GM10266 (cell line): ENCODE measurements at regions not wholly inside any gene's neighbourhood (a gene's known extent, or its start where the extent isn't known, plus 50 kb on each side); places are given as distances from the start of the nearest gene placed in this dataset.

Source experiments
- DNase-seq: peaks from one replicate; pipeline ENCODE4 v3.0.0; 2012; ENCODE audit errors: extremely low spot score
- CTCF ChIP-seq: IDR thresholded peaks from 2 replicates; pipeline ENCODE4 v1.5.1; 2012; ENCODE audit warnings: mild to moderate bottlenecking, low read depth; ENCODE audit not compliant: control insufficient read depth, insufficient read depth; ENCODE audit errors: missing control alignments

GRCh38 chr1:229938551-229938950 lies 128.5 kb upstream of the GALNT2 start:
- DNase-seq: no peak
- TF ChIP-seq CTCF: no peak

- DNase-seq: no peak
- no peak for TF ChIP-seq CTCF
Measured at GRCh38 chr1:229940684-229941083, 126.4 kb upstream of the GALNT2 start.

- TF ChIP-seq CTCF: no peak
- DNase-seq: no peak
Measured at GRCh38 chr1:229941160-229941559, 125.9 kb upstream of the GALNT2 start.

GRCh38 chr1:229941831-229942230 lies 125.2 kb upstream of the GALNT2 start:
- no peak for TF ChIP-seq CTCF
- DNase-seq: no peak

- TF ChIP-seq CTCF: no peak
- no peak for DNase-seq
Measured at GRCh38 chr1:229942501-229942900, 124.5 kb upstream of the GALNT2 start.

GRCh38 chr1:229943148-229943714 lies 123.8 kb upstream of the GALNT2 start:
- no peak for DNase-seq
- TF ChIP-seq CTCF: no peak

GRCh38 chr1:229943988-229944743 lies 122.9 kb upstream of the GALNT2 start:
- DNase-seq: no peak
- no peak for TF ChIP-seq CTCF
